WI38 (cell line): ENCODE measurements at regions not wholly inside any gene's neighbourhood (a gene's known extent, or its start where the extent isn't known, plus 50 kb on each side); places are given as distances from the start of the nearest gene placed in this dataset.

Experiments
- H3K4me3 ChIP-seq: 2 replicates; pipeline ENCODE4 v1.5.1; 2011; ENCODE audit warnings: low read depth, mild to moderate bottlenecking, control low read depth, low read length
- TF ChIP-seq, protein P1 (sequence below): IDR thresholded peaks from 2 replicates; pipeline ENCODE4 v1.5.1; 2012; ENCODE audit warnings: low read depth, mild to moderate bottlenecking, control low read depth, low read length

- TF ChIP-seq, protein P1, sequence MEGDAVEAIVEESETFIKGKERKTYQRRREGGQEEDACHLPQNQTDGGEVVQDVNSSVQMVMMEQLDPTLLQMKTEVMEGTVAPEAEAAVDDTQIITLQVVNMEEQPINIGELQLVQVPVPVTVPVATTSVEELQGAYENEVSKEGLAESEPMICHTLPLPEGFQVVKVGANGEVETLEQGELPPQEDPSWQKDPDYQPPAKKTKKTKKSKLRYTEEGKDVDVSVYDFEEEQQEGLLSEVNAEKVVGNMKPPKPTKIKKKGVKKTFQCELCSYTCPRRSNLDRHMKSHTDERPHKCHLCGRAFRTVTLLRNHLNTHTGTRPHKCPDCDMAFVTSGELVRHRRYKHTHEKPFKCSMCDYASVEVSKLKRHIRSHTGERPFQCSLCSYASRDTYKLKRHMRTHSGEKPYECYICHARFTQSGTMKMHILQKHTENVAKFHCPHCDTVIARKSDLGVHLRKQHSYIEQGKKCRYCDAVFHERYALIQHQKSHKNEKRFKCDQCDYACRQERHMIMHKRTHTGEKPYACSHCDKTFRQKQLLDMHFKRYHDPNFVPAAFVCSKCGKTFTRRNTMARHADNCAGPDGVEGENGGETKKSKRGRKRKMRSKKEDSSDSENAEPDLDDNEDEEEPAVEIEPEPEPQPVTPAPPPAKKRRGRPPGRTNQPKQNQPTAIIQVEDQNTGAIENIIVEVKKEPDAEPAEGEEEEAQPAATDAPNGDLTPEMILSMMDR = no peak
- no peak overlapping the region for H3K4me3 ChIP-seq
These were observed 97.8 kb downstream of the C5orf15 start for GRCh38 chr5:133870661-133871060.

GRCh38 chr5:133869519-133870335, 98.7 kb downstream of the C5orf15 start:
- TF ChIP-seq, protein P1 = no peak
- H3K4me3 ChIP-seq = no peak overlapping the region

GRCh38 chr5:133868946-133869518, 99.4 kb downstream of the C5orf15 start:
- TF ChIP-seq, protein P1 = peak; percentile 71
- no peak overlapping the region for H3K4me3 ChIP-seq

GRCh38 chr5:133867851-133868545, 100.4 kb downstream of the C5orf15 start:
- TF ChIP-seq, protein P1 = no peak

DNA sequence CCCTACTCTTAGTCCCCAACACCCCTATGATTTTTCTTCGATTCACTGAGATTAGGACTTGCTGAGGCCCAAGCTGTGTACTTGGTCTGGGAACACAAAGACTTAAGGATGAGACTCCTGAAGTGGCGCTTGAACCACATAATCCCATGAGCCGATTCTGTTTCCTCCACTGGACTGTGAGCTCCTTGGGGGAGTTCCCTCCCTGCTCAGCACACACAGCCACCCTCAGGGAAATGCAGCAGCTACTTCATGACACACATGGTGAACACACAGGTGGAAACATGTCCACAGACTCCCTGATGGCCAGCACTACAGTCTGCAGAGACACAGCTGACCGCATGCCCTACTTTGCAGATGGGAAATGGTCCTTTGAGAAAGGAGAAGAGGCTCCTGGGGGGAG, 101.1 kb downstream of the C5orf15 start:
- no peak overlapping the region for H3K4me3 ChIP-seq
- TF ChIP-seq, protein P1 = no peak

More at GRCh38 chr5:133867851-133868545, 100.4 kb downstream of the C5orf15 start:
- H3K4me3 ChIP-seq = no peak overlapping the region

- no peak overlapping the region for H3K4me3 ChIP-seq
- TF ChIP-seq, protein P1 = no peak
These were observed 101.6 kb downstream of the C5orf15 start for GRCh38 chr5:133866903-133867245.
